ENCODE measurements at regions not wholly inside any gene's neighbourhood (a gene's known extent, or its start where the extent isn't known, plus 50 kb on each side); places are given as distances from the start of the nearest gene placed in this dataset.
"Not testable (repeated sequence)": the region's sequence is repeated elsewhere in the genome, so short reads cannot be mapped to it uniquely, and the experiment has no call there.

DNA sequence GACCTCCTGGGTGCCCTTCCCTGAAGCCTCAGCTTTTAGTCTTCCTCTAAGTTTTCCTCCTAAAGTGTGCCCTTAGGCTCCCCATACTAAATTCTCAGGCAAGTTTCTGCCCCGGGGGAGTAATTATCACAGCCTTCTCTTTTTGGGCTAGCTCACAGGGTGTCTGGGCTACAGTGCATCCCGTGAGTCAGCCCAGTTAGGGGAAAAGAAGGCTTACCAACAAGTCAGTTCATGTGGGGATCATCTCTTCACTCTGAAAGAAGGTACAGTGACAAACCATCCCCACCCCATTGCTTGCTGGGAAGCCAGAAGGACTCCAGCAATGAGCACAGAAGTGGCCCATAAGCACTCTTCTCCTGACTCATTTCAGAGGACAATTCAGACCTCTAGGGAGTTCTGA lies 134.7 kb upstream of the FAM9C start:
- no peak for DNase-seq

DNA sequence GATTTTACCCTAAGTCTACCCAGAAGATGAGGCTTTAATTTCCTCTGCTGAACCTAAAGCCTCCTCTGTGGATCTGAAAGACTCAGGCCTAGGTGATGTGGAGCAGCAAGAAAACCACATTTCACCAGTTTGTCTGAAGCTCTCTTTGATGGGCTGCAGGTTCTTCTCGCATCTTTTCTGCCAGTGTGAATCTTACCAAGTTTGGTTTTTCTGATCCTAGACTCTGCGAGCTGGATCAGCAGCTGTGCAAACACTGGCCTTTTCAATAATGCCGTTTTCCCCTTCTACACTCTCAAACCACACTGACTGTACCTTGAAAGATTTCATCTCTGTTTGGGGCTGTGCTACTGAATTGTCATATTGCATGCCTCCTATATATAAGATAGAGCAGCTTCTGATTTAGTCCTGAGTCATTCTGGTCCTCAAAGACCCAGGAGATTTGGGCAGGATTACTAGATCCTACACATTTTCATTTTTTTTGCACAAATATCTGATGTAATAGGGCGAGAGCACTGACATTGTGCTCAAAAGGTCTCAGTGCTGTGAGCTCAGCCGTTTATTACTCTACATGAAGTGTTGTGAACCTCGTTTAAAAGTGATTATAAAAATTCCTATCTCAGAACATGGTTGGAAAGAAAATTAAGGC lies 133.6 kb upstream of the FAM9C start:
- DNase-seq: no peak

DNA sequence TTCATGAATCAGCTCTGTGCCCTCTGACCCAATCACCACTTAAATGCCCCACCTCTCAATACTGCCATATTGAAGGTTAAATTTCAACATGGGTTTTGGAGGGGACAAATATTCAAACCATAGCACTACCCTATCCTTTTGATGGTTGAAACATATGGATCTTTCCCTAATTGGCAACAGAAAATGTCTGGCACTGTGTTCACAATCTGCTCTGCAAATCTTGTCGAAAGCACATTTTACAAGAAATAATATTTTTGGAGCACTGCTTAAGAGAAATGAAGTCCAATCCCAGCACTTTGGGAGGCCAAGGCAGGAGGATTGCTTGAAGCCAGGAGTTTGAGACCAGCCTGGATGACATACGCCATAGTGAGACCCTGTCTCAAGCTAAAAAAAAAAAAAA lies 130.6 kb upstream of the FAM9C start:
- no peak for DNase-seq

DNA sequence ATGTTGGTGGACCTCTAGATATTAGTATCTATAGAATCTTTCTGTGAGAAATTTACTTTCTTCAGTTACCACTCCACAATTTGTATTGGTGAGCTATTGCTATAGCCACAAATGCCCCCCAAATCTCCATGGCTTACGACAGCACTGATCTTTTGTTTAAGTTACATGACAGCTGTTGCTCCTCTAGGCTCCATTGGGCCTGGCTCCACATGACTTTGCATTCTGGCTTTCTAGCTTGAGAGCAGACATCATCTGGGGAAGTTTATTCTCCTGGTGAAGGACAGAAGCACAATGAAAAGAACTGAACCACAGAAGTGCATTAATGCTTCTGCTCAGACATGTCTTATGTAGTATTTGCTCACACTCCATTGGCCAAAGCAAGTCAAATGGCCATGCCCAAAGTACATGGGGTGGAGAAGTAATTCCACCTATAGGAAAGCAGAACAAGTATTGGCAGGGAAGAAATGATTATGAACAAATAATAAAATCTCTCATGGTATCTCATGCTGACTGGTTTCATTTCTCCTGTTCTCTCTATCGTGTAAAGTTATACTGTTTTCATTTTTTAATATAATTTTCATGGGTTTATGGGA lies 126.6 kb upstream of the FAM9C start:
- no peak for DNase-seq

DNA sequence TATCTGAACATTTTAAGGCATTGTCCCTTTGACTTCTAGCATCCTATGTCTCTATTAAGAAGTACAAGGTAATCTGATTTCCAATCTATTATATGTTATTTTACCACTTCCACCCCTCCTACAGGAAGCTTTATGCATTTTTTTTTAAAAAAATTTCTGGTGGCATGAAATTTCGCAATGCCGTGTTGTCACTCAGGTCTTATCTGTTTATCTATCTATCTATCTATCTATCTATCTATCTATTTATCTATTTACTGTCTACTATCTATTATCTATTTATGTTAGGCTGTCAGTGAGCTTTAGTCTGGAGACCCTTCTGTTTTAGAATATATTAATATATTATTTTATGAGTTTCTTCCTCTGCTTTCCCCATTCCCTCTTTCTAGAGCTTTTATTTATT lies 125.3 kb upstream of the FAM9C start:
- no peak for DNase-seq

DNA sequence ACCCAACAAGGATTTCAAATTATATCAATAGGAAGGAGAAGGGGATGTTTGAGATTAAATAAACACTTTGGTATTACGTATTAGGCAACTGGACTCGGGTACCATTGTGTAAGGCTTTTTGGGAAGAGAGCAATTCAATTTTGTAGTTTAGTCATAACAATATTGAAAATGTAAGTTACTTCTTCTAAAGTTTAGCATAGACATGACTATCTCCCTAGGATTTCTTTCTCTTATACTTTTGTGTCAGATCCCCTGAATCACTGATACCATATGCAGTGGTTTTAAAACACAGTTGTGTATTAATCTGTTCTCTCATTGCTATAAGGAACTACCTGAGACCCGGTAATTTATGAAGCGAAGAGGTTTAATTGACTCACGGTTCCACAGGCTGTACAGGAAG lies 123.8 kb upstream of the FAM9C start:
- no peak for DNase-seq

DNA sequence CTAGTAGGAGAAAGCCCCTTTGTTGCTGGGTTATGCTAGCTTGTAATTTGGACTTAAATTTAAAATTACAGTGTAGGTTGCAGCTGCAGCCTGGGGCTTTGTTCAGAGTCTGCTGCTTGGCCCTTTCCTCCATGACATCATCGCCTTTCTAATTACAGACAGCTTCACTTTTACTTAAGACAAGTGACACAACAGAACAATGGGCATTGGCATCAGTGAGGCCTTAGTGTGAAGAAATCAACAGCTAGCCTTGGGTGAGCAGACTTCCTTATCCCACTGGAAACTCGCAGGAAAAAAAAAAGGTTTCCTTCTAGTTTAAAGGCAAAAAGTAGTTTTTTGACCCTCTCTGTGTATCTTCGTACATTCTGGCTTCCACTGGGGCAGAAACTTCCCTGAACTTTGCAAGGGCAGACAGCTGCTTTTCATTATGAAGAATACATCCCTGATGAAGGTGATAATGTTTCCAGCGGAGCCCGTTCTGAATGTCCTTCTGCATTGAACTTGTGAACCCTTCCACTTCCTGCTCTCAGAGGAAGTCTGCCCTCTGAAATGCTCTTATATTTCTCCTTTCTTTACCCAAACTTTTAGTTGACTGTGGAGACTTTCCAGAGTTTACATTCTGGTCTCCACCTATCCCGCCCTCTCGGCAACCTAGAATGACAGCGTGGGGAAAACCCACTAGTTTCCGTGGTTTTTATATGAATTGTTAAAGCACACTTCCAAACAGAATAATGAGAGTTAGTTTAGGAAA lies 123.2 kb upstream of the FAM9C start:
- no peak for DNase-seq

DNA sequence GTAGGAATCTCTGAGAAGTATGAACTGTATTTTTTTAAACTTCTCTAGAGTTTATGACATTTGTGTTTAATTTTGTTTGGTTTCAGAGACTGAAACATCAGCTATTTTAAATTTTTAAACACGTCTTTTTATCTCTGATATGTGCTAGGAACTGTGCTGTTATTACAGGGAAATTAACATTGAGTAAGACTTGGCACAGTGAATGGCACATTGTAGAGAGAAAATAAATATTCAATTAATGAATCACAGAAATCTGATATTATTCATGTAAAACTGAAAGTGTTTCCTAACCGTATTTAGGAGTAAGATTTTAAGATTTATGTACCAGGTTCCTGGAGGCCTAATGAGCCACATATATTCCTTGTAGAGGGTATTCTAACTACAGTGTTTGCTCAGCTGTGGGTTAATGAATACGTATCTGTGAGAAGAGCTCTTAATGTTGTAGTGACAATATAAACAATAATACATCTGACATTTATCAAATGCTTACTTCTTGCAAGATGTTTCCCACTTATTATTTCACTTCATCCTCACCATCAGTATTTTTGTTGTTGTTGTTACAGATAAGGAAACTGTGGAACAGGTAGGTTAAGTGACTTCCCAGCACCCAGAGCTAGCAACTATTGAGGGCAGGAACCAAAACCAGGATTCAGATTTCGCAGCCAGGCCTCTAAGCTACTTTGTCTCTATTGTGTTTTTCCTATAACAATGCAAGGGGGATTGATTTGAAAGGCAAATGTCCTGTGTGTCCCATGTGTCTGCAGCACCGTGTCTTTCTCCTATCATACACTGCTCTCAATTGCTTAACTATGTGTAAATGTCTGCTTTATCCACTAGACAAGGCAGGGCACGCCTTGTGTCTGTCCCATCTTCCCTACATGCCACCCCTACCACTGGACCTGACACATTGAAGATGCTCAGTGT lies 121.1 kb upstream of the FAM9C start:
- DNase-seq: no peak

DNA sequence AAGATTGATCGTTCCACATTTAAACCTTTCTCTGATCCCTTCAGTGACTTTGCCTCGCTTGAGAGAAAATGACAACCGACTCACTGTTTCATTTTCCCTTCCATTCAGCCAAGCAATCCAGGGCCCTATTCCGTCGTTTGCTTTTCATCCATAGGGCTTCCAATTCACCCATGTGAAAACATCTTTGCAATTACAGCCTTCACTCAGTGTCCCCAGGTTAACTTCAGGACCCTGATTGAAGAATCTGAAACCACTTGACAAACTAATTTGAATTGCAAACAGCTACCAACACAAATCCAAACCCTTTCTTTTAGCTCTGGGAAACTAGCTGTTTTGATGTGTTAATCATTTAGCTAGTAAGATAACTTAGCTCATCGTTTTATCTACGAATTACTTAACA lies 120.2 kb upstream of the FAM9C start:
- DNase-seq: no peak

DNA sequence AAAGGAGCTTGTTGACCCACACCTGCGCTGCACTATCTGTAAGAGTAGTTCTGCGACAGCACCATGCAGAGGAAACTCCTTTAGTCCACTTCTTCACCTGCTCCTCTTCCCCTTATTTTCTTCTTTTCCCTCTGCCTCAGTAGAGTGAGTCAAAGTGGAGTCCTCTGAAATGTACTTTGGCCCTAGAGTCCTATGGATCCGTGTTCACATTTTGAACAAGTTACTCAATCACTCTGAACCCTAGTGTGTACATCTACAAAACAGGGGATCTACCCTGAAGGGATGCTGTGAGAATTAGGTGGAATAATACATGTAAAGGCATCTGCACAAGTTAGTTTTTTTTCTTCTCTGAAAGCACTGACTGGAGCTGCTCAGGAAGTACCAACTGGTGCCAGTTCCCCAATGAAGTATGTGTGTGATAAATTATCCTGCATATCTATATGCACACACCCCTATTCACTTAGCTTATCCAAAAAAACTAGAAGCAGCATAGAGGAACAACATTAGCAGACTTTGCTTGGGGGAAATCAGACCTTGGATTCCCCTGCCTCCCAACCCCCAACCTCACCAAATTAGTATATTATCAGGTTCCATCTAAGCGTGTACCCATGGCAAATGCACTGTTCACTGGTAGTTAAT lies 118.5 kb upstream of the FAM9C start:
- DNase-seq: no peak

DNA sequence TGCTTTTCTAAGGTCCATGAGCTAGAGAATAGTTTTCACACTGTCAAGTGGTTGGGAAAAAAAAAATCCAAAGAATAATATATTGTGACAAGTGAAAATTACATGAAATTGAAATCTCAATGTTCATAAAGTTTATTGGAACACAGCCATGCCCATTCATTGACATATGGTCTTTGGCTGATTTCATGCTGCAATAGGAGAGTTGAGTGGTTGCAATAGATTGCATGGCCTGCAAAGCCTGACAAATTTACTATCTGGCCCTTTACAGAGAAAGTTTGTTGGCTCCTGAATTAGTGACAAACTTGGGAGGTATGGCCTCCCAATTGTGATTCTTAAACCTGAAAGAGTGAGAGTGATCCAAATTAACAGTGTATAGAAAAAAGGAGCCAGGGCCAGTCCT lies 115.5 kb upstream of the FAM9C start:
- no peak for DNase-seq

DNA sequence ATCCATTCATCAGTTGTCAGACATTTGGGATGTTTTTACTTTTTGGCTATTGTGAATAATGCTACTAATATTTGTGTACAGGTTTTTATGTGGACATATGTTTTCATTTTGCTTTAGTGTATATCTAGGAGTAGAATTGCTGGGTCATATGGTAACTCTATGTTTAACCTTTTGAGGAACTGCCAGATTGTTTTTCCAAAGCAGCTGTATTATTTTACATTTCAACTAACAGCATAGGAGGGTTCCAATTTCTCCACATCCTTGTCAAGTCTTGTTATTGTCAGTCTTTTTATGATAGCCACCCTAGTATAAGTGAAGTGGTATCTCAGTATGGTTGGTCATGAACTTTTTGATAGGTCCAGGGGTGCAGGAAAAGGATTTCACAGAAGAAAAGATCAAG lies 114.5 kb upstream of the FAM9C start:
- no peak for DNase-seq

DNA sequence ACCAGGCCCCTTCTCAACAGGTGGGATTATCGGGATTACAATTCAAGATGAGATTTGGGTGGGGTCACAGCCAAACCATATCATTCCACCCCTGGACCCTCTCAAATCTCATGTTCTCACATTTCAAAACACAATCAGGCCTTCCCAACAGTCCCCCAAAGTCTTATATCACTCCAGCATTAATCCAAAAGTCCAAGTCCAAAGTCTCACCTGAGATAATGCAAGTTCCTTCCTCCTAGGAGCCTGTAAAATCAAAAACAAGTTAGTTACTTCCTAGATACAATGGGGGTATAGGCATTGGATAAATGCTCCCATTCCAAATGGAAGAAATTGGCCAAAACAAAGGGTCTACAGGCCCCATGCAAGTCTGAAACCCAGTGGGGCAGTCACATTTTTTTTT lies 111.1 kb upstream of the FAM9C start:
- not testable (repeated sequence) for DNase-seq

DNA sequence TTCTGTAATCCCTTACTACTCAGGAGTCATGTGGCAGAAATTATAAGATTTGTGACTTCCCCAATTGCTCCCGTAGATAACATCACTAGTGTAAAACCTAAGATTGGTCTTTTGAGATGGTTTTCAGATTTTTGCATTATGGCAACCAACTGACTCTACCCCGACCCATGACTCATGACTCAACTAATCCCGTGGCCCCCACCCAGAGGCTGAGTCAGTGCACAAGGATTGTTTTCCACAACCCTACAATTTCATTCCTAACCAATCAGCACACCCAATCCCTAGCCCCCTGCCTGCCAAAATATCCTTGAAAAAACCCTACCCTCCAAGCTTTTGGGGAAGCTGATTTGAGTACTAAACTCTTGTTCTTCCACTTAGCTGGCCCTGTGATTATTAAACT lies 109.4 kb upstream of the FAM9C start:
- no peak for DNase-seq

DNA sequence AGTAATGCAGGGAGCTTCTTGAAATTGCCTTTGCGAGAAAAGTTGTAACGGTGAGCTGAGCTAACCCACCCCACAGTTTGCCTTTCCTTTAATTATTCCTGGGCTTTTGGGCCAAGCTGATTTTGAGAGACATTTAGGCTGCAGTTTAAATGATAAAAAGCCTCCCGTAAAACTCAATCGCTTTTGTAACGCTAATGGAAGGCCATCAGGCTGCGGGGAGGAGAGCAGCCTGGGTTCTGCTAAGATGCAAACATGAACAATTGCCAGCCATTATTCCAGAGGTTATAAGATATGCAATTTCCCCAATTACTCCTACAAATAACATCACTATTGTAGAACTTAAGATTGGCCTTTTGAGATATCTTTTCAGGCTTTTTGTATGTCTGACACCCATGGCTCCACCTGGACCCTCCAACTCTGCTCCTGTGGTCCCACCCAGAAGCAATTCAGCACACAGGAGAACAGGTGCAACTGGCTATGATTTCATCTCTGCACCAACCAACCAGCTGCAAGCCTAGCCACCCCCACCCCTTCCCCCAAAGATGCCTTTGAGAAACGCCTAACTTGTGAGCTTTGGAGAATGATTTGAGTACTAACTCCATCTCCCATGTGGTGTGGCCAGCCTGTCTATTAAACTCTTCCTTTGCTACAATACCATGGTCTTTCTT lies 108.2 kb upstream of the FAM9C start:
- DNase-seq: no peak

DNA sequence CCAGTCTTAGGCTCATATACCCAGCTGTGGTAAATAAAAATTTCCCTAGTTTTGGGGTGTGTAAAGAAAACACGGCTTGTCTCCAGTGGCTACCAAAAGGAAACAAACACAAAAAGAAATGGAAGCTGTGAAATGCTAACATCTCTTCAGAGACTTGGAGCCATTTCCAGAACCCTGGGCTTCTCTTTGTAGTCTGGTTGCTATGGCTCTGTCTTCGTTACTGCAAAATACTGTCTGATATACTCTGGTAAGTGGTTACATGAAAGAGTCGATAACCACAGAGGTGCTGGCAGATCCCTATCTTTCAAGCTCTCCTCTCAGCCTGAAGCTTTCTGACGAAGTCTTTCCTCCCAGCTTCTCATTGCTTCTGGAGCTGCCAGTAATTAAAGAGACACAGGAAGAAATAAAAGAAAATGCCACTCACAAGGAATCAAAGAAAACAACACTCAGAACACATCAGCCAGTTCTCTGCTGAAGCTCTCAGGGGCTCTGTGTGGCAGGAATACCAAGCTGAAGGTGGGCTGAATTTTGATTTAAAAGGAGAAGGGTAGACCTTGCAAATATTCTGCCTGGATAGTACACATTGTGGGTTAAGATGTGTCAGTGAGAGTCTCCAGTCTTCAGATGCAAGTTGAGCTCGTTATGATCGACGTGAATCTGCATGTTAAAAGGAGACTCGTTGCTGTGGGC lies 107.6 kb upstream of the FAM9C start:
- peak; percentile 66 for DNase-seq

DNA sequence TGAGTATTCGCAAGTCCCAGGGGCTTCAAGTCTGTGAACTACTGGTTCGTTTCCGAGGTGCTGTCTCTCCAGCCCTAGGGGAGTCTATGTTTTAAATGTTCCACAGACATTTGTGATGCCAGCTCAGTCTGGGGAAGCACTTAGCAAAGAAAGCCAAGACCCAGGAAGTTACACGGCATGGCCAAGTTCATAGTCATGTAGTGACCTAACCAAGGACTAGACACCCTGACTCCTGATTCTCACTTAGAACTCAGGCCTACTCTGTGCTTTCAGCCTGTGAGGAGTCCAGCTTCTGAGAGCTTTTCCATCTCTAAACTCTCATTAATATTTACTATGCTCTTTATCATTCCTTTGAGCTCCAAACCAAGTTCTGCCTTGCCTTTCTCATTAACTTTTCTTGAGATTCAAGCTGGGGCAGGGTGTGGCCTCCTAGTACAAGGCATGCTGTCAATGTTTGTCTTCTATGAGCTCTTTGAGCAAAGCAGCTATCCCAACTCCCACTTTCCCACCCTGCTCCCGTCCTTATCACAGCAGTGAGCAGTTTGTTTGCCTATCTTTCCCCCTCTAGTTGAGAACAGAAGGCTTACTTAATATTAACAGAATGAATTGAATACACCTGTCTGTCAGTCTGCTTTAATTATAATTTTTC lies 105.4 kb upstream of the FAM9C start:
- no peak for DNase-seq

DNA sequence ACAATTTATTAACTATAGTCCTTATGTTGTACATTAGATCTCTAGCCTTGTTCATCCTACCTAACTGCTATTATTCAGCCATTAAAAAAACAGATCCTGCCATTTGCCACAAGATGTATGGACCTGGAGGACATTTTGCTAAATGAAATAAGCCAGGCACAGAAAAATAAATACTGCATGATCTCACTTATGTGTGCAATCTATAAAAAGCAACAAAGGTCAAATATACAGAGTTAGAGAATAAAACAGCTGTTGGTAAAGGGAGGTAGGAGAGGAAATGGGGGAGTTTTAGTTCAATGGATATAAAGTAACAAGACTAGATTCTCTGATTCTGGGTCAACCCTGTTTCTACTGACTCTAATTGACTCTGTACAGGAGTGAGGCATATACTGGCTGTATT lies 103.3 kb upstream of the FAM9C start:
- no peak for DNase-seq

DNA sequence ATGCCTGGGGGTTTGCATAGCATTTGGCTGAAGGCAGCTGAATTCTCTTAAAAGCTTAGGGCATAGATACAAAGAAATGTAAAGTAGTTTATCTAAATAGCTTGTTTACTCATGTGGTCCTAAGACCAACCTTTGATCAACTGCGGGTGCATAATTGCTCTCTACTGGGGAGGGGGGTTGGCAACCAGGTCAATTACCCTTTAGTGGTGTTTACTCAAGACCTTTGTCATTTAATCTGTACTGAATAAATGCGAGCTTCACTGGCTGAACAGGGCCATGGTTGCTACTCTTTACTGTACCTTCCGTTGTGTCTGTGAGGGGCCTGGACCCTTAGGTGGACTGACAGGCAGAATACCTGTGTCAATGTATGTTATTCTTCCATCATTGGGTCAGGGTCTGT lies 102.7 kb upstream of the FAM9C start:
- no peak for DNase-seq

DNA sequence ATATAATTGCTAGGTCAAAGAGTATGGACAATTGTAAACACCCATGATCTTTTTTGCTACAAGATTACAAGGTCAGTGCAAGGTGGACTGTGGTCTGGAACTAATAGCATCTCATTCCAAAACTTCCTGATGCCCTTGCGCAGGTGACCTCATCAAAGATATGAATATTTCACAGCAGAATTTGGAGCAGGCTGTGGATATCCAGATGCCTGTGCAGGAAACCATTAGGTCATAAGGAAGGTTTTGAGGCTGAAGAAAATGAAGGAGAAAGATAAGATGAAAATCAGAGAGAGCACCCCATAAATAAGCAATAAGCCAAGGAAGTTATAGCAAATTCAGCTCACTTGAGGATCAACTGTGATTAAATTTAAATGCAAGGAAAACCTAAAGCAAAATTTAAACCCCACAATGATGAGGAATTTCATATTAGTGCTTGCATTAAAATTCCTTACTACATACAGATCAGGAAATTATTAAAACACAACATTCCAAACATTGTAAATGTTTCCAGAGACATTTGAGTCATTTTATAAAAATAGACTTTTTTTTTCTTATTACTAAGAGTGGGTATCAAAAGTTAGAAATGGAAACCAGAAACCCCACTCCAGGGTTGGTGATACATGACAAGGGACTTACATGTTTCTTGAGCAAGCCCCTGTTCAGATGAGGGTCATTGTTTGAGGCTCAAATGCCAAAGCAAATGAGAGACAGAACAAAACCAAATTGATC lies 100.7 kb upstream of the FAM9C start:
- no peak for DNase-seq

DNA sequence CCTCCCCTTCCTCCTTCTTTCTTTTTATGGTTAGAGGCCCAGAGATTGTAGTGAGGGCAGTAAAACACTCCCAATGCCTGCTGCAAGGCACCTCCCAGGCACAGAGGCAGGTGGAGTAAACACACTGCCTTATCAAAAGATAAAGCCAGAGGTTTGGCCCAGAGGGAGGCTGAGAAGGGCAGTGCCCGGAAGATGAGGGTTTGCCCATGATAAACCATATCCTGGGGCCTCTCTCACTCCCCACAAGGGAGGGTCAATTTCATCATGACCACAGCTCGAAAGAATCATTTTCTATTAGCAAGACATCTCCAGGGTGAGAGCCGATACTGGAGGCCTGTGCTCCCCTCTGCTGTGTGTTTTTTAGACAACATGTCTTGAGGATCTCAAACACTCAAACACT lies 98.5 kb upstream of the FAM9C start:
- DNase-seq: no peak

Data from CD4-positive, alpha-beta T cell treated with Interleukin-15 for 1 hour (primary cell).